GM12878 (cell line): ENCODE measurements at regions not wholly inside any gene's neighbourhood (a gene's known extent, or its start where the extent isn't known, plus 50 kb on each side); places are given as distances from the start of the nearest gene placed in this dataset.

ENCODE experiments used
- ATF3 ChIP-seq: IDR thresholded peaks from 2 replicates; pipeline ENCODE4 v1.6.1; 2011; ENCODE audit warnings: low read depth, mild to moderate bottlenecking, low read length, moderate library complexity, borderline replicate concordance; ENCODE audit errors: extremely low read depth
- ATF7 ChIP-seq: fragments of 450-650 bp; IDR thresholded peaks from 2 replicates; pipeline ENCODE4 v1.6.1; 2016; ENCODE audit warnings: low read depth, mild to moderate bottlenecking
- BCLAF1 ChIP-seq: fragments of 450-650 bp; IDR thresholded peaks from 2 replicates; pipeline ENCODE4 v1.6.1; 2017; ENCODE audit warnings: antibody characterized with exemption, mild to moderate bottlenecking, moderate library complexity
- CHD2 ChIP-seq: IDR thresholded peaks from 2 replicates; pipeline ENCODE4 v1.6.1; 2011; ENCODE audit warnings: low read depth, low read length, improper control_type of control experiment, borderline replicate concordance
- CTCF ChIP-seq, 3 experiments: IDR thresholded peaks in 2 of 3; conservative IDR thresholded peaks in 1 of 3; 2 replicates each; pipeline ENCODE4 v1.5.1; 2011; ENCODE audit warnings: low read depth in 3 of 3, low read length in 3 of 3, mild to moderate bottlenecking in 3 of 3, control low read depth in 2 of 3, moderate library complexity in 2 of 3, inconsistent platforms in 1 of 3, mixed read lengths in 1 of 3; ENCODE audit not compliant: control insufficient read depth in 2 of 3, insufficient read depth in 1 of 3; ENCODE audit errors: extremely low read depth in 1 of 3
- EZH2 ChIP-seq: IDR thresholded peaks from 2 replicates; pipeline ENCODE4 v1.6.1; 2012; ENCODE audit warnings: low read depth, mild to moderate bottlenecking, control low read depth, inconsistent platforms, low read length, borderline replicate concordance; ENCODE audit not compliant: control insufficient read depth
- HDAC2 ChIP-seq: fragments of 200-600 bp; sonication (generic); IDR thresholded peaks from 2 replicates; pipeline ENCODE4 v1.6.1; 2017
- JUND ChIP-seq: IDR thresholded peaks from 2 replicates; pipeline ENCODE4 v1.6.1; 2012; ENCODE audit warnings: low read depth, mild to moderate bottlenecking, low read length, improper control_type of control experiment, moderate library complexity
- PAX5 ChIP-seq: IDR thresholded peaks from 2 replicates; pipeline ENCODE4 v1.6.1; 2011; ENCODE audit warnings: low read depth, low read length, borderline replicate concordance
- PBX3 ChIP-seq: IDR thresholded peaks from 2 replicates; pipeline ENCODE4 v1.6.1; 2011; ENCODE audit warnings: mild to moderate bottlenecking, low read depth, low read length, moderate library complexity; ENCODE audit not compliant: insufficient replicate concordance
- PKNOX1 ChIP-seq: fragments of 450-650 bp; IDR thresholded peaks from 2 replicates; pipeline ENCODE4 v1.6.1; 2016; ENCODE audit warnings: mild to moderate bottlenecking
- POLR2A ChIP-seq: IDR thresholded peaks from 2 replicates; pipeline ENCODE4 v1.6.1; 2011; ENCODE audit warnings: low read depth, mild to moderate bottlenecking, low read length
- POLR2AphosphoS5 ChIP-seq: IDR thresholded peaks from 2 replicates; pipeline ENCODE4 v1.6.1; 2011; ENCODE audit warnings: mild to moderate bottlenecking, low read length, inconsistent platforms
- RCOR1 ChIP-seq: conservative IDR thresholded peaks from 2 replicates; pipeline ENCODE4 v1.6.1; 2012; ENCODE audit warnings: low read depth, low read length, improper control_type of control experiment

- TF ChIP-seq RCOR1 (no peak), PBX3 (no peak), PKNOX1 (no peak), CTCF (IDR thresholded peaks at IDR 0.05 in 2 of 3, conservative IDR thresholded peaks at IDR 0.05 in 1 of 3; ENCODE audit: control insufficient read depth in 2 of 3, extremely low read depth in 1 of 3, insufficient read depth in 1 of 3, low read depth in 3 of 3, low read length in 3 of 3) (no peak), PAX5 (no peak), BCLAF1 (no peak), JUND (no peak), ATF3 (no peak), POLR2A (no peak), HDAC2 (no peak), POLR2AphosphoS5 (no peak), CHD2 (no peak), ATF7 (no peak), EZH2 (no peak)
Observed at GRCh38 chr7:85498031-85498430, 311.2 kb upstream of the SEMA3D start.
